HG02943 (cell line): ENCODE measurements at regions not wholly inside any gene's neighbourhood (a gene's known extent, or its start where the extent isn't known, plus 50 kb on each side); places are given as distances from the start of the nearest gene placed in this dataset.

Experiments
- ATAC-seq: cut with Tn5 transposase; IDR thresholded peaks from one replicate; pipeline ENCODE4 v1.9.1; 2021; ENCODE audit warnings: mild to moderate bottlenecking, low read depth, moderate library complexity; ENCODE audit not compliant: unreplicated experiment

- no peak for ATAC-seq
Measured at GRCh38 chr18:22467760-22468553, 50.2 kb upstream of the CTAGE1 start.

- ATAC-seq, result no peak
Measured at GRCh38 chr18:22468554-22468891, 50.8 kb upstream of the CTAGE1 start.

DNA sequence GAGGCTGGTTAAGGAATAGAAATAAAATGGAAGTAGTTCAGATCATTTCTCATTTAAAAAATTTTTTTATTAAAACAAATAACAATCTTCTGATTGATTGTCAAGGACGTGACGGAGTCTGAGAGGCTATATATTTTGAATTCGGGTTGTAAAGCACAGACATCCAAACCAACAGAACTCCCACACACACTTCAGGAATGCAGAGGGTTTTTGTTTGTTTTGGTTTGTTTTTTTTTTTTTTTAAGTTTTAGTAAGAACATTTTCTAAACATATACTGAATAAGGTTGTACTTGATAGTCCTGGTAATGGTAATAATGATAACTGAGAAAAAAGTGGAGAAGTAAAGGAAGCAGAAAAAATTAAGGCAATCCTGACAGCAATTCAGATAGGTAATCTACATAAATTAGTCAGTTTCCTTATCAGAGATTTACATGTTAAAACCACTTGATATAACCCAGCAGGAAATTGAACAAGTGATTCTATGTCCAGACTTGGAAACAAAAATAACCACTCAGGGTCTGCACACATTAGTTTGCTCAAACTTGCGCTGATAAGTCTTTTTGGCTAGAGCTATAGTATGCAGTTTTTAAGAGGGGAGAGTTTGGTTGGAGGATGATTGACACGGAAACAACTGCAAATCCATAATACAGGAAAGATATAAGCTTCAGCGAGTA is 51.5 kb upstream of the CTAGE1 start:
- no peak for ATAC-seq

GRCh38 chr18:22469926-22470247 is 52.2 kb upstream of the CTAGE1 start:
- no peak for ATAC-seq

- ATAC-seq, result no peak
Measured at GRCh38 chr18:22470248-22471235, 52.8 kb upstream of the CTAGE1 start.

DNA sequence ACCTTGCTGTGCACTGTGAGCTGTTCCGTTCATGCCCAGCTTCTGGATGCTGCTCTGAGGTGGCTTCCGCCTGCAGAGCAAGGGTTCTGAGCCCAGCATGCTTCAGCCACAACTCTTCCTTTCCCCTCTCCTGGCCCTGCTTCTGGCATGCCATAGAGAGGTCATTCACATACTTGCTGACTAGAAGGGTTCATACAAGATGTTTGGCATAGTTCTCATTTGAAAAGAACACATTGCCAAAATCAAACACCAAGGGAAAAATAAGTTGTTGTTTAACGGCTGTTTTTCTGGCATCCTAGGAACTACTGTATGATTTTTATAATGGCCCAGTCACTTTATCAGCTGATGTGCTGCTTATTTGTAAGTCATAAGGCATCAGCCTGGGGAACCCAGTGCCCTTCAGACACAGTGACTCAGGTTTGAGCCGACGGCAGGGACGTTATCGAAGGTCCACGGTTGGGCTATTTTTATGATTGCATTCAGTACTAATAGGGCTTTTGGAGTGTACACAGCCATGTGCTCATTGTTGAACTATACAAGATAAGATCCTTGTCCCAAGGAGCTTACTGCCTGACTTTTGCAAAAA is 53.9 kb upstream of the CTAGE1 start:
- ATAC-seq, result no peak

DNA sequence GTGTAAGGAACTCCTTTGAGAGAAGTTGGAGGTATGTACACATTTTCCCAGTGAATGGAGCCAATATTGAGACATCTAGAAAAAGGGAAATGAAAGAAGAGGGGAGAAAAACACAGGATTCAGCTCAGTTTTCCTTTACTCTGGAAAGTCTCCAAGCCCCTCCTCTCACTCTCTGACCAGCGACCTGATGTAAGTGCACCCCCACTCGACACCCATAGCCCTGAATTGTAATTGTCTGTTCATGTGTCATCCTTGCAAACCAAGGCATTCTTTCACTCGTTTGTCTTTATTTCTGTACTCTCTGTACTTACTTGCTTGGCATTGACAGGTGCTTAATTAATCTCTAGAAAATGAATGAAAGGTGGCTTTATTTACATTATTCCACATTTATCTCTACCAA is 55.7 kb upstream of the CTAGE1 start:
- ATAC-seq, result no peak

DNA sequence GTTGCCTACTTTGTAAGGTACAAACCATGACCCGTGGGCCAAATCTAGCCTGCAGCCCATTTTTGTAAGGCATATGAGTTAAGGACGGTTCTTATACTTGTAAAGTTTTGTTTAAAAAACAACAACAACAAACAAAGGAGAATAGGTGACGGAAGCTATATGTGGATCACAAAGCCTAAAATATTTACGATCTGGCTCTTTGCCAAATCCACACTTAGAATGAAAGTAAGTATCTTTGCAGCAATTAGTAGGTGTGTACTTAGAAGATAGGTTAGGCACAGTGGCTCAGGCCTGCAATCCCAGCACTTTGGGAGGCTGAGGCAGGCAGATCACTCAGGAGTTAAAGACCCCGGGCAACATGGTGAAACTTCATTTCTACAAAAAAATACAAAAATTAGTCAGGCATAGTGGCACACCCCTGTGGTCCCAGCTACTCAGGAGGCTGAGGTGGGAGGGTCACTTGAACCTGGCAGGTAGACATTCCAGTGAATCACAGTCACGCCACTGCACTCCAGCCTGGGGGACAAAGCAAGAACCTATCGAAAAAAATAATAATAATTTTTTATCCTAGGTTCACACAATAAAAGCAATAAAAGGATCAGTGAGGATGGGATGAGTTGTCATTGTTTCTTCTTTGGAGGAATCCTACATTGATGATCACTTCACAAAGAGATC is 57.8 kb upstream of the CTAGE1 start:
- no peak for ATAC-seq

GRCh38 chr18:22477222-22477621 is 59.5 kb upstream of the CTAGE1 start:
- ATAC-seq, result no peak

- no peak for ATAC-seq
Measured at GRCh38 chr18:22482948-22483347, 65.2 kb upstream of the CTAGE1 start.

- no peak for ATAC-seq
Measured at GRCh38 chr18:22483407-22483806, 65.7 kb upstream of the CTAGE1 start.

GRCh38 chr18:22484471-22484870 is 66.8 kb upstream of the CTAGE1 start:
- ATAC-seq, result no peak

GRCh38 chr18:22485808-22486244 is 68.1 kb upstream of the CTAGE1 start:
- ATAC-seq, result no peak

DNA sequence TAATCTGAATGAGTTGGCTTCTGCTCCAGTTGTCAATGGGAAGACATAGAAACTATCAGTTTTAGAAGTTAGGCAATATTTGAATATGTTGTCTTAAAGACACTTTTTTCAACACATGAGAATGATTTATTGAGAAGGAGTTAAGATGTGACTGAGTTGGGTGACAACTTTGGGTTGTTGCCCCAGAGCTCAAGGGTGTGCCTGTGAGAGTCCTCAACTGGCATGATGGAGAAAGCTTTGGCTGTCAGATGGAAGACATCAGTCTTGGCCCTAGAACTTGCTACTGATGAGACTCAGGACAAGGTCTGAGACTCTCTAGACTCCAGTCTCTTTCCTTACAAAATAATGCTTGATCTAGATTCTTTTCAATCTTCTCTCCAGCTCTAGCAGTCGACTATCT is 69.0 kb upstream of the CTAGE1 start:
- no peak for ATAC-seq

DNA sequence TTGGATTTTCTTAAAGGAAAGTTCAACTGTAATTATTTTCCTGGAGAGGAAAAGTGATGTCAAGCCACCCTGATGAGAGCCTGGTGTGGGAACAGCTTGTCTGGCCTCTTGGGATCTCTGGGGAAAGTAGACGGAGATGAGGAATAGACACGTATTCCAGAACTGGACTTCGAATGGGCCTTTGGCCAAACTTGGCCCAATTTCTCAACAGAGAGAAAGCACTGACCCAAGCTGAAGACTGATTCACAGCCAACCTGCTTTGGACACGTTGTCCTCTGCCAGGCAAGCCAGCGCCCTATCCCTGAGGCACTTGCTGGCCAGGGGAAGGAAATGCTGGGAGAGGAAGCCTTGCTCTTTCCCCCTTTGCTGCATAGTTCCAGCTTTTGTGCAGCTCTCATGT is 70.8 kb upstream of the CTAGE1 start:
- no peak for ATAC-seq

DNA sequence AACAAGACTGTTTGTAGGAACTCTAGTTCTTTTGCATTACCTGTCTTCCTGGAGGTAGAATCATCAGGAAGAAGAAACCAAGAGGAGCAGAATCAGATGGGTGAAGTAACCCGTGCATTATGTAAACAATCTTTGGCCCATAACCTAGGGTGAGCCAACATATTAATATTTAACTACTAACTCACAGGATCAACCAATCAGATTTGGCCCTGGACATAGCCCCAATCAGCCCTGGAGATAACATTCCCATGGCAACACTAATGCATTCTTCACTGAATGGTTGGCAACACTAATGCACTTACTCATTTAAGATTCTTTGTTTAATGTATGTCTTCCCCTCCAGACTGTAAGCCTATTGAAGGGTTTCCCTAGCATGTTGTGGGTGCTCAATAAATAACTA is 72.0 kb upstream of the CTAGE1 start:
- ATAC-seq, result no peak

- ATAC-seq, result no peak
Measured at GRCh38 chr18:22490429-22490846, 72.7 kb upstream of the CTAGE1 start.

DNA sequence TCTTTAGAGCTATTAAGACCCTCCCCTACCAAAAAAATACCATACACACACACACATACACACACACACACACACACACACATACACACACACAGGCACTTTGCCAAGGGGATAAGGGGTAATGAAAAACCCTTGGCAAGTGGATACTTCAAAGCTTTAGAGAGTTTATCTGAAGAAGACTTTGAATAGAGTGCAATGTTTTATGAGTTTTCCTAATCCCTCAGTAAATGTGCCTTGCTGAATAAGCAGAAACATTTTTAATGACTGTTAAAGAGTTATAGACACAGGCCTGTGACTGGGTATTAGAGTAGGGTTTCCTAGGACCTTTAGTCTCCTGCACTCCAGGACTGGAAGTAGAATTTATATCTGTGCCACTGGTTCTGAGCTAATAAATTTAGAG is 75.5 kb upstream of the CTAGE1 start:
- ATAC-seq, result no peak

- no peak for ATAC-seq
Measured at GRCh38 chr18:22493940-22494339, 76.2 kb upstream of the CTAGE1 start.

GRCh38 chr18:22494771-22495170 is 77.1 kb upstream of the CTAGE1 start:
- no peak for ATAC-seq
